Astrocyte of the cerebellum (primary cell): ENCODE measurements at regions not wholly inside any gene's neighbourhood (a gene's known extent, or its start where the extent isn't known, plus 50 kb on each side); places are given as distances from the start of the nearest gene placed in this dataset.

Experiments
- DNase-seq: peaks from one replicate; pipeline ENCODE4 v3.0.0-alpha.2; 2011; ENCODE audit warnings: low read depth
- H3K4me3 ChIP-seq: 2 replicates; pipeline ENCODE4 v1.5.1; 2011; ENCODE audit warnings: mild to moderate bottlenecking, low read depth, low read length, moderate library complexity
- in situ Hi-C: cut with HindIII; loops from 2 replicates; pipeline ENCODE4 v1.10.0; 2017; ENCODE audit warnings: low sequenced_read_pairs
- TF ChIP-seq, protein P1 (sequence below): IDR thresholded peaks from 2 replicates; pipeline ENCODE4 v1.5.1; 2012; ENCODE audit warnings: low read length, low read depth, moderate library complexity, mild to moderate bottlenecking; ENCODE audit errors: missing control alignments

DNA sequence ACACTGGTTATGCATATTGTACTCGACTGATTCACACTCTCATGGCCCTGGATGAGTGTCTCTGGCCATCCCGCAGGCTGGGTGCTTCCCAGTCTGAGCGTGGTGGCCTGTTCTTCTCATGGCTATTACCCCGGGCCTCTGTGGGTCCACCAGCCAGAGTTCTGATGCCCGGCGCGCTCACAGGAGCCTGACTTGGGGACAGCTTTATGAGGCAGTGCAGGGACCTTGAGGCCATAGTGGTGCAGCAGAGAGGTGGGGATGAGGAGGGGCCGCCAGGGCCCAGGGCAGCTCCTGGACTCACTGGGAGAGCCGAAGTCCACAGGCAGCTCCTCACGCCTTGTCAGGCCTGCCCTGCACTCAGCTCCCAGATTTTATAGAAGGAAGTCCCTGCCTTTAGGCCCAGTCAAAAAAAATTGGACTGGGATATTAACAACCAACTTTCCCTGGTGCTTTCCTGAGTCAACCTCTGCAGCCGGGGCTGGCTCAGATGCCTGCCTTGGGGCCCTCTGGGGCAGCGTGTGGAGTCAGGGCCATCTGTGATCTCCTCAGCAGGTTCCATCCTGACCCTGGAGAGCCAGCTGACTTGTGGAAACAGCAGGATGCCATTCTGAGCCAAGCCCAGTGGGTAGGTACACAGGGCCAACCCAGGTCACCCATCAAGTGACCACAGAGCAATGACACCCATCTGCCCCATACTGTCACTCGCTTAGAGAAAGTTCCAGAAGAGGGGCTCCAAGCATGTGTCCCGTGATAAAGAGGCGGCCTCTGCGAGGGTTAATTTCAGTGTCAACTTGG lies 89.4 kb upstream of the DIO3 start:
- in situ Hi-C loops = no loop called here
- H3K4me3 ChIP-seq = no peak overlapping the region
- DNase-seq = no peak
- TF ChIP-seq, protein P1, sequence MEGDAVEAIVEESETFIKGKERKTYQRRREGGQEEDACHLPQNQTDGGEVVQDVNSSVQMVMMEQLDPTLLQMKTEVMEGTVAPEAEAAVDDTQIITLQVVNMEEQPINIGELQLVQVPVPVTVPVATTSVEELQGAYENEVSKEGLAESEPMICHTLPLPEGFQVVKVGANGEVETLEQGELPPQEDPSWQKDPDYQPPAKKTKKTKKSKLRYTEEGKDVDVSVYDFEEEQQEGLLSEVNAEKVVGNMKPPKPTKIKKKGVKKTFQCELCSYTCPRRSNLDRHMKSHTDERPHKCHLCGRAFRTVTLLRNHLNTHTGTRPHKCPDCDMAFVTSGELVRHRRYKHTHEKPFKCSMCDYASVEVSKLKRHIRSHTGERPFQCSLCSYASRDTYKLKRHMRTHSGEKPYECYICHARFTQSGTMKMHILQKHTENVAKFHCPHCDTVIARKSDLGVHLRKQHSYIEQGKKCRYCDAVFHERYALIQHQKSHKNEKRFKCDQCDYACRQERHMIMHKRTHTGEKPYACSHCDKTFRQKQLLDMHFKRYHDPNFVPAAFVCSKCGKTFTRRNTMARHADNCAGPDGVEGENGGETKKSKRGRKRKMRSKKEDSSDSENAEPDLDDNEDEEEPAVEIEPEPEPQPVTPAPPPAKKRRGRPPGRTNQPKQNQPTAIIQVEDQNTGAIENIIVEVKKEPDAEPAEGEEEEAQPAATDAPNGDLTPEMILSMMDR = no peak

DNA sequence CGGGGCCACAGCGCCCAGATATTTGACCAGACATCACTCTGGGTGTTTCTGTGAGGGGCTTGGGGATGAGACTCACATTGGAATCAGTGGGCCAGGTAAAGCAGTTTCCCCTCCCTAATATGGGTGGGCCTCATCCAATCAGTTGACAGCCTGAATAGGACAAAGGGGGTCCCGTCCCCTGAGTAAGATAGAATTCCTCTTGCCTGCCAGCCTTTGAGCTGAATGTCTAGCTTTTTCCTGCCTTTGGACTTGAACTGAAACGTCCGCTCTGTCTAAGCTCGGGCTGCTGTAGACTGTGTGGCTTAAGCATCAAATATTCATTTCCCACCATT lies 88.8 kb upstream of the DIO3 start:
- no peak for DNase-seq
- in situ Hi-C loops = no loop called here
- TF ChIP-seq, protein P1 = no peak
- no peak overlapping the region for H3K4me3 ChIP-seq

DNA sequence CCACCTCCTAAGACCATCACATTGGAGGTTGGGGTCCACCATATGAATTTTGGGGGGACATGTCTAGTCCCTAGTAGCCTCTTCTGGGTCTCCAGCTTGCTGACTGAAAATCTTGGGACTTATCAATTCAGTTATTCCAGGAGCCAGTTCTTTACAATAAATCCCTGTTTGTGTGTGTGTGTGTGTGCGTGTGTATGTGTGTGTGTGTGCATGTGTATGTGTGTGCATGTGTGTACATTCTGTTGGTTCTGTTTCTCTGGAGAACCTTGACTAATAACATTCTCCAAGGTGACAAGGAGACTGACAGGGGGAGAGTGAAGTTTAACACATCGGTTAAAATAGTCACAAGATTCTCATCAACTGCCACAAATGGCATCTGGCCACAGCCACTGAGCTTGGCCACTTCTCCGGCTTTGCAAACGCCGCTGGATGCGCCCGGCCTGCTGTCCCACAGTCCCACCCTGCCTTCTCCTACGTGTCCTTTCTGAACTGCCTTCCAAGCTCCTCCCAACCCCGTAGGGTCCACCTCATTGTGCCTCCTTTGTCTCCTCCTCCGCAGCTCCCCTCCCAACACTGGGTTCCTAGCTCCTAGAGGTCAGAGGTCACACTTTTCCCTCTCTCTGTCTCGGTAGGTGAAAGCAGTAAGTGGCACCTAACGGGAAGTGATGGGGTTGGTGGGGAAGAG lies 88.1 kb upstream of the DIO3 start:
- TF ChIP-seq, protein P1 = no peak
- DNase-seq = no peak
- H3K4me3 ChIP-seq = no peak overlapping the region
- in situ Hi-C loops = no loop called here

GRCh38 chr14:101473795-101474562 lies 87.3 kb upstream of the DIO3 start:
- in situ Hi-C loops = no loop called here
- no peak overlapping the region for H3K4me3 ChIP-seq
- DNase-seq = no peak
- TF ChIP-seq, protein P1 = no peak

GRCh38 chr14:101474563-101475455 lies 86.5 kb upstream of the DIO3 start:
- H3K4me3 ChIP-seq = no peak overlapping the region
- in situ Hi-C loops = no loop called here
- TF ChIP-seq, protein P1 = no peak
- DNase-seq = no peak
